HUES48 (cell line): ENCODE measurements at regions not wholly inside any gene's neighbourhood (a gene's known extent, or its start where the extent isn't known, plus 50 kb on each side); places are given as distances from the start of the nearest gene placed in this dataset.

ENCODE experiments used
- H3K27ac ChIP-seq: one replicate; pipeline ENCODE4 v1.7.0; 2013; ENCODE audit warnings: low read depth, low read length, inconsistent platforms
- H3K27me3 ChIP-seq: 2 replicates; pipeline ENCODE4 v1.6.1; 2013; ENCODE audit warnings: mild to moderate bottlenecking, low read length; ENCODE audit not compliant: control insufficient read depth, insufficient read depth
- H3K36me3 ChIP-seq: 2 replicates; pipeline ENCODE4 v1.6.1; 2013; ENCODE audit warnings: low read length; ENCODE audit not compliant: control insufficient read depth, insufficient read depth
- H3K4me1 ChIP-seq: 2 replicates; pipeline ENCODE4 v1.6.1; 2013; ENCODE audit warnings: mild to moderate bottlenecking, low read length; ENCODE audit not compliant: control insufficient read depth, insufficient read depth
- H3K4me3 ChIP-seq: 2 replicates; pipeline ENCODE4 v1.5.1; 2013; ENCODE audit warnings: mild to moderate bottlenecking, low read depth, low read length
- H3K9ac ChIP-seq: 2 replicates; pipeline ENCODE4 v1.6.1; 2013; ENCODE audit warnings: mild to moderate bottlenecking, low read depth, low read length, moderate library complexity
- H3K9me3 ChIP-seq: 2 replicates; pipeline ENCODE4 v1.6.1; 2013; ENCODE audit warnings: low read length; ENCODE audit not compliant: control insufficient read depth, insufficient read depth

GRCh38 chr19:20858218-20858617 is 64.8 kb upstream of the ZNF85 start:
- H3K36me3 ChIP-seq: no peaks in the 10 kb centered on the region
- H3K27ac ChIP-seq: no peak overlapping the region
- no peaks in the 10 kb centered on the region for H3K4me1 ChIP-seq
- no peak overlapping the region for H3K9ac ChIP-seq
- peaks cover 36% of the 10 kb centered on the region for H3K9me3 ChIP-seq
- no peaks in the 10 kb centered on the region for H3K27me3 ChIP-seq
- no peak overlapping the region for H3K4me3 ChIP-seq

- Histone ChIP-seq H3K9ac (no peak overlapping the region), H3K4me1 (no peaks in the 10 kb centered on the region), H3K4me3 (no peak overlapping the region), H3K27me3 (no peaks in the 10 kb centered on the region), H3K9me3 (peaks cover 39% of the 10 kb centered on the region), H3K36me3 (no peaks in the 10 kb centered on the region), H3K27ac (no peak overlapping the region)
These were observed 64.2 kb upstream of the ZNF85 start for GRCh38 chr19:20858861-20859260.

GRCh38 chr19:20860339-20860738 is 62.7 kb upstream of the ZNF85 start:
- Histone ChIP-seq H3K4me1 (no peaks in the 10 kb centered on the region), H3K36me3 (no peaks in the 10 kb centered on the region), H3K27me3 (no peaks in the 10 kb centered on the region), H3K27ac (no peak overlapping the region), H3K4me3 (no peak overlapping the region), H3K9me3 (peaks cover 51% of the 10 kb centered on the region), H3K9ac (no peak overlapping the region)

- peaks cover 73% of the 10 kb centered on the region for H3K9me3 ChIP-seq
These were observed 59.9 kb upstream of the ZNF85 start for GRCh38 chr19:20863176-20863575.

More at GRCh38 chr19:20863176-20863575, 59.9 kb upstream of the ZNF85 start:
- Histone ChIP-seq H3K27me3 (no peaks in the 10 kb centered on the region), H3K27ac (no peak overlapping the region), H3K4me1 (no peaks in the 10 kb centered on the region), H3K4me3 (no peak overlapping the region), H3K36me3 (no peaks in the 10 kb centered on the region), H3K9ac (no peak overlapping the region)
